IPS-18c (cell line): ENCODE measurements at regions not wholly inside any gene's neighbourhood (a gene's known extent, or its start where the extent isn't known, plus 50 kb on each side); places are given as distances from the start of the nearest gene placed in this dataset.
"Not testable (repeated sequence)": the region's sequence is repeated elsewhere in the genome, so short reads cannot be mapped to it uniquely, and the experiment has no call there.

Experiments used
- H3K4me3 ChIP-seq: 2 replicates; pipeline ENCODE4 v1.7.0; 2013; ENCODE audit warnings: low read depth, mild to moderate bottlenecking, low read length, moderate library complexity; ENCODE audit not compliant: insufficient read depth
- H3K9me3 ChIP-seq: one replicate; pipeline ENCODE4 v1.6.1; 2013; ENCODE audit warnings: mild to moderate bottlenecking, low read length, moderate library complexity; ENCODE audit not compliant: control insufficient read depth, insufficient read depth

DNA sequence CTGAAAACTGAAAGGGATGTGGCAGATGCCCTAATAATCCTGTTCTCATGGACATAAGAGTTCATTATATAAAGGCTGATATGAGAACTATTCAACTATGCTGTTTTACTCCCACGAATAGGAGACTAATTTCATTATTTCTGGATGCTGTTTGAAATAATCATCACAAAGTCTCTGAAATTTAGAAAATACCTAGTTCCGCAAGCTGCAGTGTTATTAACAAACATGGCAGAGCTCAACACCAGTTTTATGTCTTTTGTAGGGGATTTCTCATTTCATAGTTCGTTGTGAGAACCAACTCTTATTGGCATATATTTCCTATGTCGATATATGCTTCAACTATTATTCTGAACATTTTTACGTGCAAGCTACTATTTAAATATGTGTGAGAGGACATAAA lies 200.3 kb upstream of the SLC8A1 start:
- Histone ChIP-seq H3K4me3 (no peak overlapping the region), H3K9me3 (no peaks in the 10 kb centered on the region)

DNA sequence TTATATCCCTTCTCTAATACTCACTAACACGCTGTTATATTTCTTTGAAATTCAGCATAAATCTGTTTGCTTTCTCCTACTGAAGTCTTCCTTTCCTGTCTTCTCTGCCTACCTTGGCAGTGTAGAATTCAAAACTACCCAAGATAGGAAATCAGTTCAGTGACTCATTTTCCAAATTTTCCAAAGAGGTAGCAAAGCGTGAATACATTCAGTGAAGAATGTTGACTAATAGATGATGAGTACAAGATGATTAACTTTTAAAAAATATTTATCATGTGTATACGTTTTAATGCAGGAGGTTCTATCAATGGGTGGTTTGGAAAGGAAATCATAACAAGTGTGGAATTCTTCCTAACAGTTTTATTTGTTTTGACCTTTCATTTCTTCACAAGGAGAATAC lies 201.9 kb upstream of the SLC8A1 start:
- no peak overlapping the region for H3K4me3 ChIP-seq
- H3K9me3 ChIP-seq: no peaks in the 10 kb centered on the region

DNA sequence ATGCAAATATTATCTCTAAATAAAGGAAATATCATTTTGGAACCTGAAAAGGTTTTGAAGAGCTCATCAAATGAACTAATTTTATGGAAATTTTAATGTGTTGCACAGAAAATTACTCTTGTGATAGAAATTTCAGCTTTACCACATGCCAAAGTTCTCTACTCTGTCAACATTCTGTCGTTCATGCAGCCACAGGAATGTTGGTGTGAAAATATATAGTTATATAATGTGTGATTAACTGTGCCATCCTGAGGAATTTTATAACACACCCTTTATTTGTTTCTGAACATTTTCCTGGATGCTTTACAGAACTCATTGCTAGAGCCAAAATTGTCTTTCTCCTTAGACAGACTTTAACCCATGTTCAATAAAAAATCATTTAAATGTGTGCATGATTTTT lies 202.5 kb upstream of the SLC8A1 start:
- H3K9me3 ChIP-seq: no peaks in the 10 kb centered on the region
- no peak overlapping the region for H3K4me3 ChIP-seq

DNA sequence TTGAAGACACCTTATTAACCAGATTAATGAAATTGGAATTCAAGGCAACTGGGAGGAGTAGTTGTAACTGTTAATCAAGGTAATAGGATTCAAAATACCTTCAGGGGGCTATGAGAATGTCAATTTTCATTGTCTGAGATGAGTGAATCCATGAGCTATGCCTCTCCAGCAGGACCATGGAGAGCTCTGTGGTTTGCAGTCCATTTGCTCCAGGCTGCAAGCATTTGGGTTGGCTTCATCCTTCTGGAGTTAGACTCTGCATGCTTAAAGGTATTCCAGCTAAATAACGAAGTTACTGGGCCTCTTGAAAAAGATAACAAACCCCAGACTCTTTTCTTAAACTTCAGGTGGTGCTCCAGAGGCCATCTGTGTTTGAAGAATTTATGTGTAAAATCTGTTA lies 207.1 kb upstream of the SLC8A1 start:
- H3K9me3 ChIP-seq: no peaks in the 10 kb centered on the region

DNA sequence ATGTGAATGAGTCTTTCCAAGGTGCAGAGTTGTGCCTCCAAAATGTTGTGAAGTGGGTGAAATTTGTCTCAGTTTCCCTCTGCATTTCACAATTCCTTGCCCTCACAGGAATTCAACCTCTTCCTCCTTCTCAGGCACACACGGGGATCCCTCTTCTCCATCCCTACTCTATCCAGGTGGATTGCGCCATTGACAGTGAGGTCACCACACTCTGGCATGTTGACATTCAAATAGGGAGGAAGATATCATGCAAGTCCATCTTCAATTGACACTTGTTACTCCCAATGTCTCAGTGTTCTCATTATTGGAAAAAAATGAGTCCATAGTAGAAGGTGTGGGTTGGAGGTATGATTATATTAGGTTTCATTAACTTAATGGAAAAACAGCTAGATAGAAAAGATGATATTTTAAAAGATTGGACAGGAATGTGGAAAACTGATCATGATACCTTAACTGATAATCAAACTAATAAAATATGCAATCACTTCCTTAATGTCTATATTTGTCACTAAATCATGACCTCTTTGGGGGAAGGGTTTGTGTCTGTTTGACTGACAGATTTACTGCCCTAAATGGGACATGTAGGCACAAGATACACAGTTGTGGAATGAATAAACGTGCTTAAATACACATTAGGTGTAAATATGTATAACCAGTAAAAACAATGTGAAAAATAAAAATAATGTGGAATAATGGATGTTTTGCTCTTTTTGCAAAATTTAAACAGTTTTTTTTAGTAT lies 213.8 kb upstream of the SLC8A1 start:
- H3K9me3 ChIP-seq: no peaks in the 10 kb centered on the region
- H3K4me3 ChIP-seq: no peak overlapping the region

More for the DNA sequence above, 207.1 kb upstream of the SLC8A1 start:
- no peak overlapping the region for H3K4me3 ChIP-seq

DNA sequence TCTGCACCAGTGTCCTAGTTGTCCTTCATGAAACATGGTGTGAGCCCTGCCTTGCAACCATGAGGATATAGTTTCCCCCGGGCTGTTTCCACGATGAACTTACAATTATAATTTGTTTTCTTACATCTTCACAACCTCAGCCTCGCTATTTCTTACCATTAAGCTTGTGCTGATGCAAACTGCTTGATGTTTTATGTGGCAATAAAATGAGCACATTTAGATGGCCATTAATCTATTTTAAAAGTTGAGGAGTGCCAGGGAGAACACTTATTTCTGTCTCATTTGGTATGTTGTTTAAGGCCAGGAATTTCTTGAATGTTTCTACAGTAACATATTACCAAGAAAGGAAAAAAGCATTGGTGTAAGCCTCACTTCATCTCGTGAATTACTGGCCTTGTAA lies 214.5 kb upstream of the SLC8A1 start:
- no peaks in the 10 kb centered on the region for H3K9me3 ChIP-seq
- no peak overlapping the region for H3K4me3 ChIP-seq

DNA sequence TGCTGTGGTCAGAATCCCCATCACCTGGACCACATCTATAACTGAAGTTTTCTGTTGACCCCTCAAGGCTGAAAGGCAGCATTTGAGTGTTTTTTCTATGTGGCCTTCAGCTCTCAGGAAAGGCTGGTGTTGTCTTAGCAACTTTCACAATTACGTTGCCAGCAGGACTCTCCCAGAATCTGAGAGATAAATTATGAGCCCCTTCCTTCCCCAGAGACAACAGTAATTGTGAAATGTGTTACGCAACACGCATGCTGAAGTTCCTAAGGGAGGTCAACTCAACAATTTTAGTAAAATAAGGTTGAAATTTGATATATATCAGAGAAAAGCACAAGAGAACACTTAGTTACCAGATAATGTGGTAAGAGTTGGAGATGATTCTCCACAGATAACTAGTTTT lies 216.5 kb upstream of the SLC8A1 start:
- no peaks in the 10 kb centered on the region for H3K9me3 ChIP-seq

DNA sequence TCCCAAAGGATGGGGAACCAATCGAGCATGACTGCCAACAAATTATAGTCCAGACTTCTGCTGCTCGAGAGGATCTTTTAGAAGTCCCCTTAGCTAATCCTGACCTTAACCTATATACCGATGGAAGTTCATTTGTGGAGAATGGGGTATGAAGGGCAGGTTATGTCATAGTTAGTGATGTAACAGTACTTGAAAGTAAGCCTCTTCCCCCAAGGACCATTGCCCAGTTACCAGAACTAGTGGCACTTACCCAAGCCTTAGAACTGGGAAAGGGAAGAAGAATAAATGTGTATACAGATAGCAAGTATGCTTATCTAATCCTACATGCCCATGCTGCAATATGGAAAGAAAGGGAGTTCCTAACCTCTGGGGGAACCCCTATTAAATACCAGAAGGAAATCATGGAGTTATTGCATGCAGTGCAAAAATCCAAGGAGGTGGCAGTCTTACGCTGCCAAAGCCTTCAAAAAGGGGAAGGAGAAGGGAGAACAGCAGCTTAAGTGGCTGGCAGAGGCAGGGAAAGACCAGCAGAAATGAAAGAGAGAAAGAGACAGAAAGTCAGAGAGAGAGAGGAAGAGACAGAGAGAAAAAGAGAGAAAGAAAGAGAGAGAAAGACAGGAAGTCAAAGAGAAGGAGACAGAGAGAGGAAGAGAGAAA lies 224.4 kb upstream of the SLC8A1 start:
- not testable (repeated sequence) for H3K9me3 ChIP-seq, H3K4me3 ChIP-seq

More for the DNA sequence above, 216.5 kb upstream of the SLC8A1 start:
- no peak overlapping the region for H3K4me3 ChIP-seq

DNA sequence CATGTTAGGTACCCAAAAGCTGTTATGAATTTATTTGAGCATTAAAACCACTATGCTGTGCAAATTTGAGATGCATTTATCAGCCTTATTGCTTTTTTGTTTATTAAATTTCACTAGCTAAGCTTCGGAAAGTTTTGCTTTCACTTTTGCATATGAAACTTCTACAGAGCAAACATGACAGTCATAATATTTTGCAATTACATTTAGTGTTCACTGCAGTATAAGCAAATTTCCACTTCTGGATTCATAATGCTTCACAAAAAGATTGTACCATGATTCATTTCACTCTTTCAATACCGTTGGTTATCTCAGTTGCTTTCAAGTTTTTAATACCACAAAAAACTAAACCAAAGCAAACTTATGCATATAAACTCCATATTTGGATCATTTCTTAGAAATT lies 228.7 kb upstream of the SLC8A1 start:
- H3K4me3 ChIP-seq: no peak overlapping the region
- H3K9me3 ChIP-seq: no peaks in the 10 kb centered on the region

DNA sequence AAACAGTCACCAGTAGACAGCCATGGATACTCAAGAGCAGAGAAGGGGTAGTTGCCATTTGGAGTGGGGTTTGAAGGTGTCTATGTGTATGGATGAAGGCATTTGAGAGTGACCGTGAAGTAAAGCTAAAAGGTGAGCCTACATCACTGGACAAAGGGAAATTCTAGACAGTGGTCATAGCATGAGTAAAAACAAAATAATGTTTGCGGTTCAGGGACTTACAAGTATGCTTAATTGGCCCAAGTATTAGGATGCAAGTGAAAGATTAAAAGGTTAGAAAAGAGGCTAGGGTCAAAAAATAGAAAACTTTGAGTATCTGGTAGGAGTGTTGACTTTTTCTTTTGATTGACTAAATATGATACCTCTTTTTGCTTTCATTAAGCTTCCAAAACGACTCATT lies 238.1 kb upstream of the SLC8A1 start:
- H3K4me3 ChIP-seq: no peak overlapping the region
- H3K9me3 ChIP-seq: no peaks in the 10 kb centered on the region

DNA sequence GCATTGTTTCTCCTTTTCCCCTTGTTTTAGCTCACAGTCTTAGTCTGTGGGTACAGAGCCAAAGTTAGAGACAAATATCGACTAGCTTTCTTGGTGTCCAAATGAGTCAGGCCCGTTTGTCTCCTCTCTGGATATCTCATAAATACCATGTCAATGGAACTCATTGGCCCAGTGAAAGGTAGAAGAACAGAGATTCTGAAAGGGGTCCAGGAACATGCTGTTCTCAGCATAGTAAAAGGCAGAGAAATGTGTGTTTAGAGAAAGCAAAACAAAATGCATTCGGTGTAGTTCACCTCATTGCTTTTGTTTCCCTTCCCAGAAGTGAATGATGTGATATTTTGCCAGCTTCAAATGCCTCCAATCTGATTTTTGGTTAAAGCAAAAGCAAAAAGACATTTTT lies 238.6 kb upstream of the SLC8A1 start:
- no peak overlapping the region for H3K4me3 ChIP-seq
- H3K9me3 ChIP-seq: no peaks in the 10 kb centered on the region

DNA sequence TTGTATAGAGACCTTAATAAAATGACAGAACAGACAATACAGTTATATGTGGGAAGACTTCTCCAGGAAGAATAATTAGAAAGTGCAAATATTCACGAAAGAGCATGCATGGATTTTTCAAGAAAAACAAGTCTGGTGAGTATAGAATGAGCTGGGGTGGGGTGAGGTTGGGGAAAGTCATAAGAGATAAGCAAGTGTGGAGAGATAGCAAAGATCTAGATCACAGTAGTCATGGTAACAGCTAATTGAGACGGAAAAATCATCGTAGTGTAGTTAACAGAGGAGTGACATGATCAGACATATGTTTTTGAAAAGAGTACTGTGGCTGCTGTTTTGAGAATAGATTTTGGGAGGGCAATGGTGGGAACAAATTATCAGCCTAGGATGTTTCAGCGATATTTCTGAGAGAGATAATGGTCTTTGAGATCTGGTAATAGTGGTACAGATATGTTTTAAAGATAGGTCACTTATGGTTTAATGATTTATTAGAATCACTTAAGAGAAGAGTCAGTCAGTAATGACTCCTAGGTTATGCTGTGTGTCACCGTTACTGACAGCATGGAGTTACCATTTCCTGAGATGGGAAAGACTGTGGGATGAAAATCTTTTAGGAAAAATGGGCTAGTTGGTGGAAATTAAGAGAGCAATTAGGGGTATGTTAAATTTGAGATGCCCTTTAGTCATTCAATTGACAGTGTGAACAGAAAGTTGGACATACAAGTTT lies 248.5 kb upstream of the SLC8A1 start:
- Histone ChIP-seq H3K4me3 (no peak overlapping the region), H3K9me3 (no peaks in the 10 kb centered on the region)

DNA sequence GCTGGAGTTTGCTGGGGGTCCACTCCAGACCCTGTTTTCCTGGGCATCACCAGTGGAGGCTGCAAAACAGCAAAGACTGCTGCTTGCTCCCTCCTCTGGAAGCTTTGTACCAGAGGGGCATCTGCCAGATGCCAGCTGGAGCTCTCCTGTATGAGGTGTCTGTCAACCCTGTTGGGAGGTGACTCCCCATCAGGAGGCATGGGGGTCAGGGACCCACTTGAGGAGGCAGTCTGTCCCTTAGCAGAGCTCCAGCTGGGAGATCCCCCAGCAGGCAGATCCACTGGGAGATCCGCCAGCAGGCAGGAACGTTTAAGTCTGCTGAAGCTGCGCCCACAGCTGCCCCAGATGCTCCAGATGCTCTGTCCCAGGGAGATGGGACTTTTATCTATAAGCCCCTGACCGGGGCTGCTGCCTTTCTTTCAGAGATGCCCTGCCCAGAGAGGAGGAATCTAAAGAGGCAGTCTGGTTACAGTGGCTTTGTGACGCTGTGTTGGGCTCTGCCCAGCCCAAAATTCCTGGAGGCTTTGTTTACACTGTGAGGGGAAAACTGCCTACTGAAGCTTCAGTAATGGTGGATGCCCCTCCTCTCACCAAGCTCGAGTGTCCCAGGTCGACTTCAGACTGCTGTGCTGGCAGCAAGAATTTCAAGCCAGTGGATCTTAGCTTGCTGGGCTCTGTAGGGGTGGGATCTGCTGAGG lies 260.5 kb upstream of the SLC8A1 start:
- not testable (repeated sequence) for H3K4me3 ChIP-seq, H3K9me3 ChIP-seq

DNA sequence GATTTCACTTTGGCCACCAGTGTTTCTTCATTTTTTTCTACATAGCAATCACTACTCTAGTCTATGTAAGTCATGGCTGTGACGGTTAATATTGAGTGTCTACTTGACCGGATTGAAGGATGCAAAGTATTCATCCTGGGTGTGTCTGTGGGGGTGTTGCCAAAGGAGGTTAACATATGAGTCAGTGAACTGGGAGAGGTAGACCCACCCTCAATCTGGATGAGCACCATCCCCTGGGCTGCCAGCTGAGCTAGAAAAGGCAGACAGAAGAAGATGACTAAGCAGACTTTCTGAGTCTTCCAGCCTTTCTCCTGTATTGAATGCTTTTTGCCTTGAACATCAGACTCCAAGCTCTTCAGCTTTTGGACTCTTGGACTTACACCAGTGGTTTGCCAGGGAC lies 265.0 kb upstream of the SLC8A1 start:
- Histone ChIP-seq H3K9me3 (no peaks in the 10 kb centered on the region), H3K4me3 (no peak overlapping the region)

DNA sequence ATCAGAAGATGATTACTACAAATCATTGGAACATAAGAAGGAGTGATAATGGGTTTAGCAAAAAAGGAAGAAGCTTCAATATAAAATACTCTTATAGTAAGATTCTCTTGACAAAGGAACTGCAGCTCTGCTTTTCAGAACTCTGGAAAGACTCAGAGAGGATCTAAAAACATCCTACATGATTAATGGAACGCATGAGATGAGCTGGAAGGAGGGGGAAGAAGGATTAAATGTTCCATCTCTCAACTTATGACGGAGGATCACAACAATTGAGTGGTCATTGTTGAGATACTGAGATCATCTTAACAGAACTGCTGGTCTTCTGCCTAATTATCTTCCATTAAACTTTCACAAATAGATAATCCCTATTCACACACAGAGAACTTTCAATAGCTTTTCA lies 267.5 kb upstream of the SLC8A1 start:
- no peaks in the 10 kb centered on the region for H3K9me3 ChIP-seq
- no peak overlapping the region for H3K4me3 ChIP-seq

DNA sequence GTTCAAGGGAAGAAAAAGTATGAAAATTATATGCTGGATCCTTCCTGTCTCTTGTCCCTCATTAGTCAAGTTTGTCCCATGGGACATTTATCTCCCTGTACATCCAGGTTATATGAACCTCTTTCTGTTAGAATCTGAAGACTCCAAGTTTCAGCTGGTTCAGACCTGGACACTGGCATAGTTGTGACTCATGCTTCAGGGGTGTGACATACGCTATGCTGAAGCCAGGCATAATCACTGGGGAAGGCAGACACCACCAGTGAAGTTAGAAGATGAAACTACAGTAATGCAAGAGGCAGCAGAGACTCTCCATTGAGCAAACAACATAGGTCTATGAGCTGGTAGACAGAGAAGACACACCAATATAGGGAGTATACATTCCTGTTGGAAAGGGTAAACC lies 269.7 kb upstream of the SLC8A1 start:
- Histone ChIP-seq H3K9me3 (no peaks in the 10 kb centered on the region), H3K4me3 (no peak overlapping the region)

DNA sequence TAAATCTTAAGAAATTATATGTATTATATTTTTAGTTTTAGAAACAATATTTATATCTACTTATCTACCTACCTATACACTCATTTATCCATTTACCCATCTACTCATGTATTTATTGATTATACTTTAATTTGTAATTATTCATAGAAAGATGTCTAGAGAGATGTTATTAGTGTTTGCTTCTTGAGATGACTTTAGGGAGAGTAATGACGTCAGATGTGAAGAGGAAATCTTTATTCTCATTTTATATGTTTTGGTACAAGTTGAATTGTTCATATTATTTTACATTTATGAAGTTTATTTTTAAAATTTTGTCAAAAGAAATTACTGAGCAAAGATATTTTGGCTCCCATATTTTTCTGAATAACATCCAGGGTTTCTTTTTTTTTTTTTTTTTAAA lies 271.3 kb upstream of the SLC8A1 start:
- Histone ChIP-seq H3K4me3 (no peak overlapping the region), H3K9me3 (no peaks in the 10 kb centered on the region)

DNA sequence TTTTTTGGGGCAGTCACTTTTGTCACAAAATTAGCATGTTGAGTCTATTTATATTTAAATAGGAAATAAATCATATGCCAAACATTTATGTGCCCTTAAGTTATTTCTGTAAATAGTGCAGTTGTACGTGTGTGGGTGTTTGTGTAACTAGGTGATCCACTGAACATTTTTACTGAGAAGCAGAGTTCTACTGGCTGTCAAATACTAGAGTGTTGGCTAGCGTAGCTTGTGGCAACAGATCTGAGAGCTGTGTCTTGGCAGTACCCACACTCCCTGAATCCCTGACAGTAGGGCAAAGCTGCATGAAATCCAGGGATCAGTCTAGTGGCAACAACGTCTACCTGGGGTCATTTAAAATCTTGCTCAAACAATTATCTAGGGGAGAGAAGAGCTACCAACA lies 273.1 kb upstream of the SLC8A1 start:
- H3K9me3 ChIP-seq: no peaks in the 10 kb centered on the region
- H3K4me3 ChIP-seq: no peak overlapping the region
